HAP-1 (cell line): ENCODE measurements at regions not wholly inside any gene's neighbourhood (a gene's known extent, or its start where the extent isn't known, plus 50 kb on each side); places are given as distances from the start of the nearest gene placed in this dataset.

Experiments used
- DNase-seq, 2 experiments: peaks; one replicate each; pipeline ENCODE4 v3.0.0-alpha.2; 2016 to 2020; ENCODE audit warnings: low spot score in 2 of 2
- H3K27me3 ChIP-seq: fragments of 250-450 bp; sonication (Bioruptor Pico); 2 replicates; pipeline ENCODE4 v1.5.1; 2020; ENCODE audit warnings: low read depth, mild to moderate bottlenecking, moderate library complexity
- H3K36me3 ChIP-seq: fragments of 250-450 bp; sonication (Bioruptor Pico); replicated peaks from 2 replicates; pipeline ENCODE4 v1.5.1; 2020; ENCODE audit warnings: mild to moderate bottlenecking
- H3K4me1 ChIP-seq: fragments of 250-450 bp; sonication (Bioruptor Pico); 2 replicates; pipeline ENCODE4 v1.5.1; 2020; ENCODE audit warnings: mild to moderate bottlenecking
- H3K4me3 ChIP-seq: fragments of 250-450 bp; sonication (Bioruptor Pico); 2 replicates; pipeline ENCODE4 v1.5.1; 2020; ENCODE audit warnings: mild to moderate bottlenecking, moderate library complexity
- H3K9me3 ChIP-seq: fragments of 250-450 bp; sonication (Bioruptor Pico); 2 replicates; pipeline ENCODE4 v1.5.1; 2020; ENCODE audit warnings: mild to moderate bottlenecking, moderate library complexity
- in situ Hi-C: fragments of 300-500 bp; cut with MboI; formaldehyde crosslinking; loops from 3 replicates; pipeline ENCODE4 v1.14.3; 2020; ENCODE audit warnings: low sequenced_read_pairs, inconsistent platforms, mixed read lengths

DNA sequence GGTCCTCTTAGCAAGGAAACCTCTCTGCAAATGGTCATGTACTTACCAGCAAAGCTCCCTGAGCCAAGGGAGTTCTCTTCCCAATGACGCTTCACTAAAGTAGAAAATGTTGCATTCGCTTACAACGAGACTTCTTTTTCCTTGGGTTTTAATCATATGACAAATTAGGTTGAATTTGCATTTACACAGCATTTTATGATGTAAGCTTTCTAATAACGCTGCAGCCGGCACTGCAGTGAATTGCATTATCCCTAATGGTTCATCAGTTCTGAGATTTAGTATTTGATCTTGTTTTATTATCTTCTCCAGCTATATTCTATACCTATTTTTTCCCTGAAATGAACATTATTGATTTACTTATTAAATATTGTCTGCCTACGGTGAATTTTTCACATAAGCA, 339.3 kb upstream of the PFKP start:
- Histone ChIP-seq H3K27me3 (no peaks in the 10 kb centered on the region), H3K4me1 (no peaks in the 10 kb centered on the region), H3K36me3 (no peaks in the 10 kb centered on the region), H3K4me3 (no peak overlapping the region), H3K9me3 (no peaks in the 10 kb centered on the region)
- in situ Hi-C loops = no loop called here
- no peak for DNase-seq

- in situ Hi-C loops = no loop called here
These were observed 350.8 kb upstream of the PFKP start for GRCh38 chr10:2716596-2716995.

GRCh38 chr10:2714597-2714996, 352.8 kb upstream of the PFKP start:
- in situ Hi-C loops = no loop called here
- H3K9me3 ChIP-seq = no peaks in the 10 kb centered on the region
- no peak overlapping the region for H3K4me3 ChIP-seq
- H3K36me3 ChIP-seq = no peaks in the 10 kb centered on the region
- DNase-seq = no peak
- no peaks in the 10 kb centered on the region for H3K4me1 ChIP-seq
- no peaks in the 10 kb centered on the region for H3K27me3 ChIP-seq

More at GRCh38 chr10:2716596-2716995, 350.8 kb upstream of the PFKP start:
- Histone ChIP-seq H3K4me1 (no peaks in the 10 kb centered on the region), H3K27me3 (no peaks in the 10 kb centered on the region), H3K9me3 (no peaks in the 10 kb centered on the region), H3K4me3 (no peak overlapping the region), H3K36me3 (no peaks in the 10 kb centered on the region)
- no peak for DNase-seq

GRCh38 chr10:2703953-2704352, 363.4 kb upstream of the PFKP start:
- in situ Hi-C loops = no loop called here
- no peaks in the 10 kb centered on the region for H3K36me3 ChIP-seq
- H3K27me3 ChIP-seq = no peaks in the 10 kb centered on the region
- DNase-seq = no peak
- no peaks in the 10 kb centered on the region for H3K4me1 ChIP-seq
- H3K4me3 ChIP-seq = no peak overlapping the region
- H3K9me3 ChIP-seq = no peaks in the 10 kb centered on the region

GRCh38 chr10:2701802-2702201, 365.5 kb upstream of the PFKP start:
- no peak for DNase-seq
- Histone ChIP-seq H3K4me1 (no peaks in the 10 kb centered on the region), H3K4me3 (no peak overlapping the region), H3K9me3 (no peaks in the 10 kb centered on the region), H3K36me3 (no peaks in the 10 kb centered on the region), H3K27me3 (no peaks in the 10 kb centered on the region)
- in situ Hi-C loops = no loop called here

DNA sequence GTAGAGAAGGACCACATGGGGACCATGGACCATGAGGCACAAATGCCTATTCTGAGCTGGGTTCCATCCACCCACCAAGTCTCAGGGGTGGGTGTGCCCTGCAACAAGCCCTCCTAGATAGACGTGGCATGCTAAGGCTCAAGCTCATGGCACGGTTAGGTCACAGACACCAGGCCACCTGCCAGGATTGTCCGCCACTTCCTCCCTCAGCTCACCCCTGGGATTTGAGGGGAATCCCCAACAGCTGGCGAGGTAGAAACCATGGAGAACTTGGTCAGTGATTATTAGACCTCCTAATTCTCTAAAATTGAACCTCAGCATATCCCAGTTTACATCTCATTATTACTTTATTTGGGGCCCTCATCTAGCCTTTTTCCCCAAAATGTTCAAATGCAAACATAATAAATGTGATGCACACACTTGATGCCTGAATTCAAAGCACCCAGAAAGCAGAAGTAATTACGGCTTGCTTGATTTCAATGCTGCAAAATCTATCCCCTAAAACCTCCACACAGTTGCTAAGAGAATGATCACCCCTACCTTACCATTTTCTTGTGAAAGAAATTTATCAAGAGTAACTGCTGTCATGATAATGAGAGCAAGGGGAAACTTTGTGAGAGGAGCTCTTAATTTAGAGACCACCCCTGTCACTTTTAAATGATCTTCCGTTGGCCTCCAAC, 366.6 kb upstream of the PFKP start:
- Histone ChIP-seq H3K36me3 (no peaks in the 10 kb centered on the region), H3K4me3 (no peak overlapping the region), H3K27me3 (no peaks in the 10 kb centered on the region), H3K4me1 (no peaks in the 10 kb centered on the region), H3K9me3 (no peaks in the 10 kb centered on the region)
- in situ Hi-C loops = no loop called here
- no peak for DNase-seq

- Histone ChIP-seq H3K4me1 (no peaks in the 10 kb centered on the region), H3K4me3 (no peak overlapping the region), H3K36me3 (no peaks in the 10 kb centered on the region), H3K27me3 (no peaks in the 10 kb centered on the region), H3K9me3 (no peaks in the 10 kb centered on the region)
- in situ Hi-C loops = no loop called here
- DNase-seq = no peak
These were observed 378.4 kb upstream of the PFKP start for GRCh38 chr10:2688958-2689357.

DNA sequence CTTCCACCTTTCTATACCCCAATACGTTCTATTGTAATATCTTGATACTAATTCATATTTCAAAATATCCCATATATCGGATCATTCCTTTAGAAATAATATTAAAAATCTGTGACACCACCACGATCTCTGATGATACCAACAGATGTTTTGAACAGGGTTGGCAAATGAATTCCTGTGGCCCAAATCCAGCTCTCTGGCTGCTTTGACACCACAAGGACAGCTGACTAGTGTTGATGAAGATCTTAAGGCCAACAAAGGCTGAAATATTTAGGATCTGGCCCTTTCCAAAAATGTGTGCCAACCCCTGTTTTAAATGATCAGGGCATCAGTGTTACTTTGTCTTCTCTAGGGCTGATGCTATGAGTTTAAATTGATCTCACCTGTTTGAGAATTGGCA, 380.7 kb upstream of the PFKP start:
- Histone ChIP-seq H3K4me1 (no peaks in the 10 kb centered on the region), H3K4me3 (no peak overlapping the region), H3K9me3 (no peaks in the 10 kb centered on the region), H3K27me3 (no peaks in the 10 kb centered on the region), H3K36me3 (no peaks in the 10 kb centered on the region)
- in situ Hi-C loops = no loop called here
- DNase-seq = no peak

DNA sequence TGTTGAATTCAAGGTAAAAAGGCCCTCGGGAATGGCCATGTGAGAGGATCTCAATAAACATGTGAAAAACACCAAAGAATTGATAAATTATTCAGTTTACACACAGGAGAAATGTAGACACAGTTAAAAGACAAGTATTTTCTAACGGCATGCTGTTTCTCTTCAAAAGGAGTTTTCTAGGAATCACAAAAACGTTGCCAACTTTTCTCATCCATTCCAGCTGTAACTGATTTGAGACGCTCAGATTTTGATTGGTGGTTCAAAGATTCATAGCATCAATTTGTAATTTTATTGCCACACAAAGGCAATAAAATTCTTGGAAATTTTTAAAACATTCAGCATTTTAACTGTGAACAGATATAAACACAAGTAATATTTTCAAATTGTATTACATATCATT, 384.9 kb upstream of the PFKP start:
- Histone ChIP-seq H3K4me3 (no peak overlapping the region), H3K4me1 (no peaks in the 10 kb centered on the region), H3K9me3 (no peaks in the 10 kb centered on the region), H3K36me3 (no peaks in the 10 kb centered on the region), H3K27me3 (no peaks in the 10 kb centered on the region)
- no peak for DNase-seq
- in situ Hi-C loops = no loop called here

GRCh38 chr10:2681891-2682290, 385.5 kb upstream of the PFKP start:
- Histone ChIP-seq H3K27me3 (no peaks in the 10 kb centered on the region), H3K4me1 (no peaks in the 10 kb centered on the region), H3K9me3 (no peaks in the 10 kb centered on the region), H3K36me3 (no peaks in the 10 kb centered on the region), H3K4me3 (no peak overlapping the region)
- in situ Hi-C loops = no loop called here
- DNase-seq = no peak

GRCh38 chr10:2680821-2681220, 386.5 kb upstream of the PFKP start:
- H3K27me3 ChIP-seq = no peaks in the 10 kb centered on the region
- in situ Hi-C loops = no loop called here

DNA sequence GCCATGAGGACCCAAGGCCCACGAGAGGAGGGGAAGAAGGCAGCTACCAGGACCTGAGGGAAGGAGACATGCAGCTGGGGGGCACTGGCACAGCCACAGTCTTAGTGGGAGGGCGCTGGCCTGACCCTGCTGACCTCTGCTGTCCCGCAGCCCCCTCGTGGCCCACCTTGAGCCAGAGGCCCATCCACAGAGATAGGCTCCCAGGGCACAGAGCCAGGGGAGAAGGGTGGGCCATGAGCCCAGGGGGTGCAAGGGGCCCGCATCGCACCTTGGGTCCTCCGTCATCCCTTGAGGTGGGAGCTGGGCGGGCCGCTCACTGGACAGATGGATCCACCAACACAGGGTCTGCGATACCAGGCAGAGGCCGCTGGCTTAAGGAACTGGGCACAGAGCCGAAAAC, 387.7 kb upstream of the PFKP start:
- Histone ChIP-seq H3K4me3 (no peak overlapping the region), H3K36me3 (no peaks in the 10 kb centered on the region), H3K27me3 (no peaks in the 10 kb centered on the region), H3K4me1 (no peaks in the 10 kb centered on the region), H3K9me3 (no peaks in the 10 kb centered on the region)
- DNase-seq = no peak
- in situ Hi-C loops = no loop called here

More at GRCh38 chr10:2680821-2681220, 386.5 kb upstream of the PFKP start:
- no peak for DNase-seq
- H3K4me3 ChIP-seq = no peak overlapping the region
- no peaks in the 10 kb centered on the region for H3K4me1 ChIP-seq
- no peaks in the 10 kb centered on the region for H3K36me3 ChIP-seq
- no peaks in the 10 kb centered on the region for H3K9me3 ChIP-seq

- no peaks in the 10 kb centered on the region for H3K36me3 ChIP-seq
These were observed 390.9 kb upstream of the PFKP start for GRCh38 chr10:2676455-2676854.

GRCh38 chr10:2674451-2674850, 392.9 kb upstream of the PFKP start:
- Histone ChIP-seq H3K9me3 (no peaks in the 10 kb centered on the region), H3K4me3 (no peak overlapping the region), H3K4me1 (no peaks in the 10 kb centered on the region), H3K27me3 (no peaks in the 10 kb centered on the region), H3K36me3 (no peaks in the 10 kb centered on the region)
- in situ Hi-C loops = no loop called here
- no peak for DNase-seq

More at GRCh38 chr10:2676455-2676854, 390.9 kb upstream of the PFKP start:
- Histone ChIP-seq H3K4me3 (no peak overlapping the region), H3K4me1 (no peaks in the 10 kb centered on the region), H3K27me3 (no peaks in the 10 kb centered on the region), H3K9me3 (no peaks in the 10 kb centered on the region)
- in situ Hi-C loops = no loop called here
- no peak for DNase-seq

DNA sequence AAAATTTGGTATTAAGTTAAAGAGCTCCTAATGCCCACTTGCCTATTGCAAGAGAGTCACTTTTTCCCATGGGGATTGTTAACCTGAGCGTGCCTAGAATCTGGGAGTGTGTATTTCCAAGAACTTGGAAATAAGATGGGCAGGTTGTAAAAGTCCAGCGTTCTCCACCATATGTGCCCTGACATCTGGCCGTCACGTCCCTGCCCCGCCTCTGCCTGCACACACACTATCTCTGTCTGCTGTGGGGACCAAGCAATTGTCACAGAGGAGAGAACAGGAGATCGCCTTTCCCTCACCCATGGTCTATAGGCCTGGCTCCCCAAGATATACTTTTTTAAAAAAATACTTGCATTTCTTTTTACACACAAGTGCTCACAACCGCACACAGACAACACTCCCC, 396.5 kb upstream of the PFKP start:
- DNase-seq = no peak
- in situ Hi-C loops = no loop called here
- Histone ChIP-seq H3K4me3 (no peak overlapping the region), H3K9me3 (no peaks in the 10 kb centered on the region), H3K36me3 (no peaks in the 10 kb centered on the region), H3K27me3 (no peaks in the 10 kb centered on the region), H3K4me1 (no peaks in the 10 kb centered on the region)
